HFF-Myc (cell line): ENCODE measurements at regions not wholly inside any gene's neighbourhood (a gene's known extent, or its start where the extent isn't known, plus 50 kb on each side); places are given as distances from the start of the nearest gene placed in this dataset.

Source experiments
- DNase-seq: peaks from one replicate; pipeline ENCODE4 v3.0.0-alpha.2; 2011; ENCODE audit warnings: low read depth; ENCODE audit errors: extremely low read depth
- H3K4me3 ChIP-seq: replicated peaks from 2 replicates; pipeline ENCODE4 v1.5.1; 2011; ENCODE audit warnings: low read depth, mild to moderate bottlenecking, control low read depth, low read length
- CTCF ChIP-seq: IDR thresholded peaks from 2 replicates; pipeline ENCODE4 v1.5.1; 2012; ENCODE audit warnings: mild to moderate bottlenecking, low read depth, low read length, control low read depth; ENCODE audit errors: missing control alignments

GRCh38 chr9:96135076-96135752 lies 166.8 kb downstream of the HSD17B3 start:
- TF ChIP-seq CTCF = no peak
- DNase-seq = no peak
- no peak overlapping the region for H3K4me3 ChIP-seq

DNA sequence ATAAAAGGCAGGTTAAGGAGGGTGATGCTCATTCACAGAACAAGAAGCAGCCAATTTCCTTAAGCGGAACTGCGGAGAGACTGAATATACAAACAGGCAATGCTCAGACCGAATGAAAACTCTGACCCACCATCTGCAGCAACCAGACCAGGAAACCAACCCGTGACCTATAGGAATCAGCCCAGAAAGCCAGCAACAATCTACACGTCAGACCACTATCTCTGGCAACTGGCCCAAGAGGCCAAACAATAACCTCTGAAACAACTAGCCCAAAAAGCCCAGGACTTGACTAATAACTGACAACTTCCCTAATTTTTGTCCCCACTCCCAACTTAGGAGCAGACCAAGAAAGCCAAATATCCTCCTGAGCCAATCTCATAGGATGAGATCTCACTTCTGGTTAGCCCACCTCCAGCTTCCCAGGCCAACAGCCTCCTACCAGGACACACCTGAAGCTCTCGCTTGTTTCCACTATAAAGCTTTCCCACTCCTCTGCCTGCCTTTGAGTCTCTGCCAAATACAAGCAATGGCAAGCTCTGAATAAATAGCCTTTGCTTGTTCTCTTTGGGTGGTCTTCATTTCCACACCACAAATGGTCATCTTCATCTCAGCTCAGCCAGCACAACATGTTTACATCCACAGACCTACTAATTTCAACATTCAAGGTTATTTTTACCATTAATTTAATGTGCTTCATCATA lies 168.5 kb downstream of the HSD17B3 start:
- H3K4me3 ChIP-seq = no peak overlapping the region
- no peak for DNase-seq
- TF ChIP-seq CTCF = no peak

DNA sequence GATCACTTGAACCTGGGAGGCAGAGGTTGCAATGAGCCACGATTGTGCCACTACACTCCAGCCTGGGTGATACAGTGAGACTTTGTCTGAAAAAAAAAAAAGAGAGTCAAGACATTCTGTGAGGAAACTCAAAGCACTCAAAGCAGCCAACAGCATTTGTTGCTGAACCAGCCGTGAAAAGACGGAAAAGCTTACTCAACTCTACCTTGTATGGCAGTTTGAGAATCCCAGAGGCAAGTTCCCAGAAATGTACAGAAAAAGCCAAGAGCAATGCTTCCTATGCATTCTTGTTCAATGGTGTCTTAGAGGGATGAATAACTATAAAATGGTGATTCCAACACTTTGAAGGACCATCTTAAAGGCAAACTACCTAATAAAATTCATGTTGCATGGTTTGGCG lies 170.2 kb downstream of the HSD17B3 start:
- no peak overlapping the region for H3K4me3 ChIP-seq
- no peak for TF ChIP-seq CTCF
- DNase-seq = no peak

GRCh38 chr9:96130970-96131369 lies 171.0 kb downstream of the HSD17B3 start:
- no peak overlapping the region for H3K4me3 ChIP-seq
- no peak for DNase-seq

DNA sequence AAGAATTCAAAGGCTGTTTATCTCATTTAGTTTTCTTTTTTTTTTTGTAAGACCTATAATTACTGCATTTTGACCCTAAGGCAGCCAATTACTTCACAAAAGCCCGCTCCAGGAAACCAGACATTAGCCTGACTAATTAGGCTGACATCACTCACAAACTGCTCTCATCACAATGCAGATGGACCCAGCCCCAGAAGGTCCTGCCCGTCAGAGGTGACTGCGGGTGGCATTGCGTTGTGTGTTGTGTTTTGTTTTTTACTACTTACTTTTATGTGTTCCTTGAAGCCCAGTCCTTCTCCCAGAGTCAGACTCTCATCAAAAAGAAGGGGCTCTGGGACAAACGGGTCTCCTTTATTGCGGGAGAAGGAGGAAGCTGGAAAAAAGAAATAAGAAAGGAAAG lies 172.2 kb downstream of the HSD17B3 start:
- no peak for DNase-seq
- H3K4me3 ChIP-seq = no peak overlapping the region

More at GRCh38 chr9:96130970-96131369, 171.0 kb downstream of the HSD17B3 start:
- TF ChIP-seq CTCF = no peak

DNA sequence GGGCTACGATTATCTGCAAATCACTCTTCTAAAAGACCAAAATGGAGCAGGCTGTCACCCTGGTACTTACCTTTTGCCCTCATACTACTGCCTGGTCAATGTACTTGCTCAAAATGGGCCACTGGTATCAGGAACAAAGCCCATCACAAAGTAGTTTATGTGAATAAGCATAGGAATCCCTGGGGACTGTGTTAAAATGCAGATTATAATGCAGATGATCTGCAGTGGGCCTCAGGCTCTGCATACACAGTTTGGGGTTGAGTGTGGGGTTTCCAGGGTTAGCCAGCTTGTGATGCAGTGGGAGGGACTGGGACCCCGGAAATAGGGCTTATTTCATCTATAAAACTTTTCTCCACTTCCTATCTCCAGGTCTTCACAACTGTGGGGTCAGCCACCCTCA lies 173.1 kb downstream of the HSD17B3 start:
- H3K4me3 ChIP-seq = no peak overlapping the region

More for the DNA sequence above, 172.2 kb downstream of the HSD17B3 start:
- no peak for TF ChIP-seq CTCF

More for the DNA sequence above, 173.1 kb downstream of the HSD17B3 start:
- no peak for DNase-seq
- TF ChIP-seq CTCF = no peak
